ENCODE measurements at regions not wholly inside any gene's neighbourhood (a gene's known extent, or its start where the extent isn't known, plus 50 kb on each side); places are given as distances from the start of the nearest gene placed in this dataset.
A peak's percentile ranks its signal among the peaks of the same experiment; 100 is the strongest.

DNA sequence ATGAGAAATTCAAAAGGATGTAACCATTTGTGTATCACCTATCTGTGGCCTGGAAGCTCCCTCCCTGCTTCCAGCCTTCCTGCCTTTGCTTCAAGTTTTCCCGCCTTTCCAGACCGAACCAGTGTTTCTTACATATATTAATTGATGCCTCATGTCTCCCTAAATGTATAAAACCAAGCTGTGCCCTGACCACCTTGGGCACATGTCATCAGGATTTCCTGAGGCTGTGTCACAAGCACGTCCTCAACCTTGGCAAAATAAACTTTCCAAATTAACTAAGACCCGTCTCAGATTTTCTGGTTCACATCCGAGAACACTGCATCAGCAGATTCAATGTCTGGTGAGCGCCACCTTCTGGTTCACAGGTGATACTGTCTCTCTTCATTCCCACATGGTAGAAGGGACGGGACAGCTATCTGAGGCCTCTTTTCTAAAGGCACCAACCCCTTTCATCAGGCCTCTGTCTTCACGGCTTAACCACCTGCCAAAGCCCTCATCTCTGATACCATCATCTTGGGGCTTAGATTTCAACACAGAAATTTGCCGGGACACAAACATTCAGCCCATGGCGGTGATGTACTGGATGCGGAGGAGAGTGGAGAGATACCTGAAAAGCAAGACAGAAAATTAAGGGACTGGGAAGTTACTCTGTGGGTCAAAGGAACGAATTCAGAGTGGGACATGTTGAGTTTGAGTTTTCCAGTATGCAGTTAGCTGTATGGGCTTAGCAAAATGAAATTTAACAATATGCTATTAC, 58.7 kb upstream of the PABPC3 start:
- intact Hi-C loops (cut with DNase I) = loop anchor here (1.0 kb wide), 1 partner anchor 32 kb away; no protein-coding TSS in a partner anchor
- DNase-seq = peak in 7 of 10 donors; percentile 34 to 93 (median 55)

- no peak for DNase-seq
- intact Hi-C loops (cut with DNase I) = no loop called here
Measured at GRCh38 chr13:25042151-25042865, 53.6 kb upstream of the PABPC3 start.

- intact Hi-C loops (cut with DNase I) = no loop called here
- no peak for DNase-seq
Measured at GRCh38 chr13:25044071-25044470, 51.9 kb upstream of the PABPC3 start.
